ENCODE measurements at regions not wholly inside any gene's neighbourhood (a gene's known extent, or its start where the extent isn't known, plus 50 kb on each side); places are given as distances from the start of the nearest gene placed in this dataset.

GRCh38 chr4:167652267-167652666 is 418.0 kb upstream of the SPOCK3 start:
- intact Hi-C loops (cut with micrococcal nuclease) = no loop called here

DNA sequence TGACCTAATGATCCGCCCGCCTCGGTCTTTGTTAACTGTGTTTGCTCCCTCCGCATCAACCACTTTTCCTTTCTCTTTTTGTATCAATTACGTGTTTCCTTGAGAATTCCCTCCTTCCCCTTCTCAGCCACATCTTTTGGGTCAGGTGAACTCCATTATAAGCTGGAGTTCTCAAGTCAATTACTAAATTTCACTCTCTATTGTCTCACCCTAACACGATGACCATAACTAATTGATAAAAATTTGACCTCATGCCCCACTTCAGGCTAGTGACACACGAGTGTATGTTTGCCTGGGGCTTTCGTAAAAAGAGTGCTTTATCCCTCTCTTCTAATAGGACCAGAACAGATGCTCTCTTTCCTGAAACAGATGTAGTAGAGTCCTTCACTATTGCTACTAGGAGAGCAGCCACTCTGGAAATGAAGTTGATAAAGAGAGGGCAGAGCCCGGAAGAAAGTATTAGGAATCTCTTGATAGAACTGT is 403.6 kb upstream of the ANXA10 start:
- intact Hi-C loops (cut with micrococcal nuclease) = no loop called here

DNA sequence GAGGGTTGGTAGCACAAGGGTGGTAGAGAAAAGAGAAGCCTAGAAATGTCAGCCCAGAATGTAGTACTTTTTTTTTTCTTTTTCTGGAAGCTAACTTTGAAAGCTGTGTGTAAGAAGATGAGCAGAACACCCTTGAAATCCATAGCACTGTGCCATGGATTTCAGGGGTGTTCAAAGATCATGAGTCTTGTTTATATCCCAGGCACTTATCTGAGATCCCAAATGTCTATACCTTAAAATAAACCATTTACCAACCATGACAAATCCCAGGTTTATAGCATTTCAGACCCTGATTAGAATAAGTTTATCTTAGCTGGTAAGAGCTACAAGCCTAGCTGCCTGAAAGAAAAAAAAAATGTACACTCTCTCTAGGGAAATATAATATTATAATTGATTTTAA is 389.9 kb upstream of the ANXA10 start:
- intact Hi-C loops (cut with micrococcal nuclease) = no loop called here

- intact Hi-C loops (cut with micrococcal nuclease) = no loop called here
Measured at GRCh38 chr4:167711517-167711916, 380.8 kb upstream of the ANXA10 start.

GRCh38 chr4:167713756-167714155 is 378.6 kb upstream of the ANXA10 start:
- intact Hi-C loops (cut with micrococcal nuclease) = no loop called here

DNA sequence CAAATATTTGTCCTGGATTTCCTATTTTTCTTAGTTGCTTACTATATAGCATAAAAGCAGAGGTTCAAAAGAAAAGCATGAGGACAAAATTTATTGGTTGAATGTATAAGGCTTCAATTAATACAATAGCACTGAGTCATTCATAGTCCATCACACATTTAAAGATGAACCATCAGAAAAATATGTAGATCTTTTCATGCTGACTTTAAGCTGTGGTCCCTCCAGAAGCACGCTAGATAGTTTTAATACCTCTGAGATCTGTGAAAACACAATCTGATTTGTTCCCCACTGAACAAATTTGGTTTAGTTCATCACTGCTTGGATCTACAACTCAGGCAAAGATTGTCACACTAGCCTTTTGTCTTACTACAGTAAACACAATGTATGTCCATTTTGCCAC is 377.2 kb upstream of the ANXA10 start:
- intact Hi-C loops (cut with micrococcal nuclease) = no loop called here

DNA sequence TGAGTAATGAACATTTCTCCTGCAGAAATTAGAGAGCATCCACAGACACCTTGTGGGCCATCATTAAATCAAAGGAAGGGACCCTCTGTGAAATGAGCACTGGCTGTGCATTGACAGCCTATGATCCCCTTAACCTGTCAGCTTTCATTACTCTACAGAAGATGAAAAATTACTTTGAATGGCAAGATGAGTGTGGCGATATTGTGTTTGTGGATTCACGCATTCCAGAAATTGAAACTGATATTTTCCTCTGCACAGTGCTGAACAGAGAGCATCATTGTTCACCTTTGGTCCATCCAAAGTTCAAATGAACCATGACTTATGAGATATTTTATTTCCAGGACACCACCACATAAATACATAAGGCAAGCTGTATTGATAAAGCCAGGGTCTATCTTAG is 374.8 kb upstream of the ANXA10 start:
- intact Hi-C loops (cut with micrococcal nuclease) = no loop called here

- intact Hi-C loops (cut with micrococcal nuclease) = no loop called here
Measured at GRCh38 chr4:167721617-167722486, 370.5 kb upstream of the ANXA10 start.

DNA sequence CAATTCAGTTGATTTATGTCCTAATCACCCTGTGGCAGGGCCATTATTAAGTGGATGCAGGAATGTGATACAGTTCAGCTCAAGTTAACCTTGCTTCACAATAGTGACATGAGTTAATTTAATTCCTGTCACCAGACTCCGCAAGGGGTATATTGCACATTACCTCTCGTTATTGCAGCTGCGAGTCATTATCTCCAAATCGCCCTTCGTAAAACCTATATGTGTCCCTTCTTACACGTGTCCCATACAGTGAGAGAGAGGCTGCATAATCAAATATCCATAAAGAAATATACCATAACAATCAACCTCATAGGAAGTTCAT is 369.9 kb upstream of the ANXA10 start:
- intact Hi-C loops (cut with micrococcal nuclease) = no loop called here

DNA sequence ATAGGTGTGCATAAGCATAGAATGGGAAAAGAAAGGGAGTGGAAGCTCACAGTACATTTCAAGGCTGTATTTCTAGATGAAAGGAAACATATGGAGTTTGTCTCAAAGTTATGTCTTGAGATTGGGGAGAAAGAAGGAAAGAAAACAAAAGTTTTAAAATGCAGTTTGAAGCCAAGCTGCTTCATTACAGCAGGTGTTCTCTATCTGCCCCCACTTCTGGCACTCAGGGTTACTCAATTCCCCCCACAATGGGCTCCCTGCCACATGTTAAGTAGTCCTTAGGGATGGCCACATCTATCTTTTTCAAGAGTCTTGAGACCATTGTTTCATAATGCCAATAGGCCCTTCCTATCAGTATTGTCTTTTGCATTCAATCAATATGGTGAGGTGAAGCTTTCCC is 367.4 kb upstream of the ANXA10 start:
- intact Hi-C loops (cut with micrococcal nuclease) = no loop called here

GRCh38 chr4:167730769-167731168 is 361.6 kb upstream of the ANXA10 start:
- intact Hi-C loops (cut with micrococcal nuclease) = no loop called here

GRCh38 chr4:167745024-167745687 is 347.2 kb upstream of the ANXA10 start:
- intact Hi-C loops (cut with micrococcal nuclease) = no loop called here

- intact Hi-C loops (cut with micrococcal nuclease) = no loop called here
Measured at GRCh38 chr4:167767281-167767680, 325.1 kb upstream of the ANXA10 start.

GRCh38 chr4:167774646-167775045 is 317.7 kb upstream of the ANXA10 start:
- intact Hi-C loops (cut with micrococcal nuclease) = no loop called here

DNA sequence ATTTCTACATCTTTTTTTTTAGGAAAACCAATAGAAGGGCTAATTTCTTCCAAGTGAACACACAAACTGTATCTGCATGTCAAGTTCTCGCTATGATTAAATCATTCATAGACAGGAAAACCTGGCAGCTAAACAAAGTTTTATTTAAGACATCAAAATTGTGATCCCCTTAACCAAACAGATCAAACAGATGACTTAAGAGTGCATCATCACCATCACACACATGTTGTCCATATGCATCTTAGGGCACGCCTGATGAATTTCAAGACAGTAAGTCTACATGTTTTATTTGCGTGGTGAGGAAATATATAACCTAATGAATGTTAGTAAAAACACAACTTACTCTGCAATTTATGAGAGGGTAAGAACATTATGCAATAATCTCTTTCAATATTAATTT is 317.0 kb upstream of the ANXA10 start:
- intact Hi-C loops (cut with micrococcal nuclease) = no loop called here

- intact Hi-C loops (cut with micrococcal nuclease) = no loop called here
Measured at GRCh38 chr4:167779280-167779679, 313.1 kb upstream of the ANXA10 start.

GRCh38 chr4:167779864-167780263 is 312.5 kb upstream of the ANXA10 start:
- intact Hi-C loops (cut with micrococcal nuclease) = loop anchor here (10.0 kb wide), 2 partner anchors 375 to 665 kb away; no protein-coding TSS in a partner anchor

DNA sequence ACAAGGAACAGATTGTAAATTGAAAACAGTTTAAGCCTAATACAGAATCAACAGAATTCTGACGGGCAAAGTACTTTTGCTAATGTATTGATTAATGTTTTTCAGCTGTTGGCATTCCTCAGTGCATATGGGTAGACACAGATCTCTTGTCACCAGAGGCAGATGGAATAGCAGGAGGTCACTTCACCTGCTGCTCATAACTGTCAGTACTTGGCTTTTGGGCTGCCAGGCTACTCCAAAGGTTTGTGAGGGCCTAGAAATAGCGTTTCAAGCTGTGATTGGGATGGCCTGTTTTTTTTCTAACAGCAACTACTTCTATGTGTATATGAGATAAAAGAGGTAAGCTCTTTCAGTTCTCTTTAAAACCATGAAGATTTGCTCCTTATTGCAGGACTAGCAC is 307.5 kb upstream of the ANXA10 start:
- intact Hi-C loops (cut with micrococcal nuclease) = loop anchor here (10.0 kb wide), 2 partner anchors 370 to 670 kb away; no protein-coding TSS in a partner anchor

GRCh38 chr4:167785523-167785922 is 306.8 kb upstream of the ANXA10 start:
- intact Hi-C loops (cut with micrococcal nuclease) = loop anchor here (10.0 kb wide), 2 partner anchors 369 to 671 kb away; no protein-coding TSS in a partner anchor

DNA sequence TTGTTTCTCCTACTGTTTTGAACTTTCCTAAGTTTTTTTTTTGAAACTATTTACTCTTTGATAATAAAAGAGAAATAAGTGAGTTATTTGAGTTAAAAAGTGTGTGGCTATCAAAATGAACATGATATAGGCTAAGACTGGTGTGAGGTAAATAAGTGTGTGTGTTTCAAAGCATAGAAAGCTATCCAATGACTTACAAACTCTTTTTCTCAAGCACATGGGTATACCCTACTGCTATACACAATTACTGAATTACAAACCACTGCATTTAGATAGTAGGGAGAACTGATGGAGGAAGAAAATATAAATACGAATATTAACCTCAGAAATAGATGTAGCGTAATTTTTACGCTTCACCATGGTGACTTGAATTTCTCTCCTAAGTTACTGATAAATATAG is 305.8 kb upstream of the ANXA10 start:
- intact Hi-C loops (cut with micrococcal nuclease) = loop anchor here (10.0 kb wide), 2 partner anchors 368 to 672 kb away; no protein-coding TSS in a partner anchor

GRCh38 chr4:167787231-167787630 is 305.1 kb upstream of the ANXA10 start:
- intact Hi-C loops (cut with micrococcal nuclease) = loop anchor here (10.0 kb wide), 2 partner anchors 368 to 672 kb away; no protein-coding TSS in a partner anchor

GRCh38 chr4:167802463-167803212 is 289.7 kb upstream of the ANXA10 start:
- intact Hi-C loops (cut with micrococcal nuclease) = no loop called here

Data from T-helper 2 cell treated with Interferon-gamma antibody and Interleukin-4, amounts not matched to agents 100 ng/mL and 5 ng/mL, for 36 hours (primary cell).